MCF 10A (cell line): ENCODE measurements at regions not wholly inside any gene's neighbourhood (a gene's known extent, or its start where the extent isn't known, plus 50 kb on each side); places are given as distances from the start of the nearest gene placed in this dataset.

Experiments
- BruUV-seq: library from RNA; stranded (reverse); fragments of 400-500 nt; replicated peaks from 2 replicates; lab custom pipeline; 2021; lab: Mats Ljungman, UMichigan
- CTCF ChIA-PET: fragments of 300-600 bp; sonication (Branson Sonifier 250); formaldehyde crosslinking; extraction: SDS; loops from one replicate; lab custom pipeline; 2021; ENCODE audit warnings: antibody characterized with exemption, inconsistent platforms; lab: Yijun Ruan, JAX
- POLR2A ChIA-PET: fragments of 300-600, 350-650 bp; sonication (Branson Sonifier 250); formaldehyde crosslinking; extraction: SDS; loops from one replicate; lab custom pipeline; 2020; ENCODE audit warnings: antibody characterized with exemption, inconsistent platforms; lab: Yijun Ruan, JAX
- DNase-seq: peaks from one replicate; pipeline ENCODE4 v3.0.0-alpha.2; 2018; ENCODE audit not compliant: unreplicated experiment
- H3K27ac Mint-ChIP-seq: one replicate; pipeline ENCODE4 v1.8.0; 2022; ENCODE audit warnings: mild to moderate bottlenecking, low read depth, mixed read lengths; ENCODE audit not compliant: unreplicated experiment
- H3K27me3 Mint-ChIP-seq: one replicate; pipeline ENCODE4 v1.8.0; 2022; ENCODE audit warnings: mixed read lengths; ENCODE audit not compliant: insufficient read depth, unreplicated experiment
- H3K36me3 Mint-ChIP-seq: one replicate; pipeline ENCODE4 v1.8.0; 2022; ENCODE audit warnings: mild to moderate bottlenecking, moderate library complexity, mixed read lengths; ENCODE audit not compliant: insufficient read depth, unreplicated experiment
- H3K4me1 Mint-ChIP-seq: one replicate; pipeline ENCODE4 v1.8.0; 2022; ENCODE audit warnings: mixed read lengths; ENCODE audit not compliant: insufficient read depth, unreplicated experiment
- H3K4me3 Mint-ChIP-seq: one replicate; pipeline ENCODE4 v1.8.0; 2022; ENCODE audit warnings: mild to moderate bottlenecking, moderate library complexity, mixed read lengths; ENCODE audit not compliant: unreplicated experiment
- H3K9me3 Mint-ChIP-seq: one replicate; pipeline ENCODE4 v1.8.0; 2022; ENCODE audit warnings: mixed read lengths; ENCODE audit not compliant: unreplicated experiment
- intact Hi-C: fragments of 100-400 bp; cut with micrococcal nuclease; formaldehyde crosslinking; loops from 2 replicates; pipeline ENCODE4 v1.14.1; 2022
- TF ChIP-seq, protein P1 (sequence below): fragments of 200-600 bp; IDR thresholded peaks from one replicate; pipeline ENCODE4 v1.8.0; 2022; ENCODE audit warnings: antibody characterized with exemption, mild to moderate bottlenecking; ENCODE audit not compliant: unreplicated experiment

DNA sequence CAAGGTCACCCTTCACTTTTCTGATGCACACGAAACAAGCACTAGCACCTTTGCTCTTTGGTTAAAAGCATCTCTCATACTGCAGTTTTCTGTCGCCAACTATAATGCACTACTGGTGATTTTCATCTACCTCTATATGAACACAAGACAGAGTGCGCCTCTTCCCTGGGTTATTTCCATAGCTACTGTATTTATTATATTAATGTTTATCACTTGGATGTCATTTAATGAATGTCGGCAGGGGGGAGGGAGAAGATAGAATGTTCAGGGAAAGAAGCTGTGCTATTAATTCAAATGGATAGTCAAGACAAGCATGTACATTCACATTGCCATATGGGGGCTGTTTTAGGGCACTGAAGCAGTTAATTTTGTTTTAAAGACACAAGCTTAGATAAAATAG, 174.1 kb upstream of the SAMSN1 start:
- TF ChIP-seq, protein P1, sequence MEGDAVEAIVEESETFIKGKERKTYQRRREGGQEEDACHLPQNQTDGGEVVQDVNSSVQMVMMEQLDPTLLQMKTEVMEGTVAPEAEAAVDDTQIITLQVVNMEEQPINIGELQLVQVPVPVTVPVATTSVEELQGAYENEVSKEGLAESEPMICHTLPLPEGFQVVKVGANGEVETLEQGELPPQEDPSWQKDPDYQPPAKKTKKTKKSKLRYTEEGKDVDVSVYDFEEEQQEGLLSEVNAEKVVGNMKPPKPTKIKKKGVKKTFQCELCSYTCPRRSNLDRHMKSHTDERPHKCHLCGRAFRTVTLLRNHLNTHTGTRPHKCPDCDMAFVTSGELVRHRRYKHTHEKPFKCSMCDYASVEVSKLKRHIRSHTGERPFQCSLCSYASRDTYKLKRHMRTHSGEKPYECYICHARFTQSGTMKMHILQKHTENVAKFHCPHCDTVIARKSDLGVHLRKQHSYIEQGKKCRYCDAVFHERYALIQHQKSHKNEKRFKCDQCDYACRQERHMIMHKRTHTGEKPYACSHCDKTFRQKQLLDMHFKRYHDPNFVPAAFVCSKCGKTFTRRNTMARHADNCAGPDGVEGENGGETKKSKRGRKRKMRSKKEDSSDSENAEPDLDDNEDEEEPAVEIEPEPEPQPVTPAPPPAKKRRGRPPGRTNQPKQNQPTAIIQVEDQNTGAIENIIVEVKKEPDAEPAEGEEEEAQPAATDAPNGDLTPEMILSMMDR: no peak
- no peak overlapping the region for H3K27ac Mint-ChIP-seq
- no peak overlapping the region for H3K4me3 Mint-ChIP-seq
- CTCF ChIA-PET: interaction anchor here (0.6 kb wide), 1 partner anchor 19 kb away, joined by 3 read pairs; no protein-coding TSS in a partner anchor
- no peak for DNase-seq
- no TSS peak for BruUV-seq
- H3K9me3 Mint-ChIP-seq: peaks cover 10% of the 10 kb centered on the region
- no peaks in the 10 kb centered on the region for H3K4me1 Mint-ChIP-seq
- POLR2A ChIA-PET: no interaction called here
- intact Hi-C loops: no loop called here
- no peaks in the 10 kb centered on the region for H3K36me3 Mint-ChIP-seq
- H3K27me3 Mint-ChIP-seq: no peaks in the 10 kb centered on the region

- TF ChIP-seq, protein P1: no peak
- Mint-ChIP-seq H3K9me3 (peaks cover 10% of the 10 kb centered on the region), H3K4me1 (no peaks in the 10 kb centered on the region), H3K36me3 (no peaks in the 10 kb centered on the region), H3K4me3 (no peak overlapping the region), H3K27ac (no peak overlapping the region), H3K27me3 (no peaks in the 10 kb centered on the region)
- DNase-seq: no peak
- no TSS peak for BruUV-seq
- ChIA-PET POLR2A (interaction anchor here (0.6 kb wide), 1 partner anchor 185 kb away, joined by 3 read pairs; no protein-coding TSS in a partner anchor), CTCF (interaction anchor here (0.8 to 1.6 kb wide), 3 partner anchors 14 to 764 kb away, joined by 3 read pairs; no protein-coding TSS in a partner anchor)
- intact Hi-C loops: no loop called here
These were observed 172.8 kb upstream of the SAMSN1 start for GRCh38 chr21:14718951-14719350.

DNA sequence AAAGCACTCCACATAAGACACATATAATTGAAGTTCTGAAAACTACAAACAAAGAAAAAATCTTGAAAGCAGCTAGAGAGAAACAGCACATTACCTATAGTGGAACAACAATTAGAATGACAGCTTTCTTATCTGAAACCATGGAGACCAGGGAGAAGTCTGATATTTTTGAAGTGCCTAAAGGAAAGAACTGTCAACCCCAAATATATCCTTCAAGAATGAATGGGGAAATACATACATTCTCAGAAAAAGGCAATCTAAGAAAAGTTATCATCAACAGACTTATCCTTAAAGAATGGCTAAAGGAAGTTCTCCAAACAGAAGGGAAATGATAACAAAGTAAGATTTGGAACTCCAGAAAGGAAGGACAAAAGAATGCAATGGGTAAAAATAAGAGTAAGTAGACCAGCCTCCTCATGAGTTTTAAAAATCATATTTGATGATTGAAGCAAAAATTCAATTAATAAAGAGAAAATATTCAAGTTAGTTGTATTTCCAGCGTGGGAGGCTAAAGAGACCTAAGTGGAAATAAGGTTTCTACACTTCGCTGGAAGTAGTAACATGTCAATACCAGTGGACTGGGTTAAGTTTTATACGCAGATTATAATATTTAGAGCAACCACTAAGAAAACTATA, 170.8 kb upstream of the SAMSN1 start:
- CTCF ChIA-PET: no interaction called here
- H3K27ac Mint-ChIP-seq: no peak overlapping the region
- peaks cover 5% of the 10 kb centered on the region for H3K4me1 Mint-ChIP-seq
- POLR2A ChIA-PET: interaction anchor here (1.4 kb wide), 1 partner anchor 15 kb away, joined by 3 read pairs; no protein-coding TSS in a partner anchor
- DNase-seq: no peak
- no peak overlapping the region for H3K4me3 Mint-ChIP-seq
- peaks cover 10% of the 10 kb centered on the region for H3K9me3 Mint-ChIP-seq
- H3K27me3 Mint-ChIP-seq: no peaks in the 10 kb centered on the region
- BruUV-seq: no TSS peak
- TF ChIP-seq, protein P1: no peak
- intact Hi-C loops: no loop called here
- no peaks in the 10 kb centered on the region for H3K36me3 Mint-ChIP-seq

DNA sequence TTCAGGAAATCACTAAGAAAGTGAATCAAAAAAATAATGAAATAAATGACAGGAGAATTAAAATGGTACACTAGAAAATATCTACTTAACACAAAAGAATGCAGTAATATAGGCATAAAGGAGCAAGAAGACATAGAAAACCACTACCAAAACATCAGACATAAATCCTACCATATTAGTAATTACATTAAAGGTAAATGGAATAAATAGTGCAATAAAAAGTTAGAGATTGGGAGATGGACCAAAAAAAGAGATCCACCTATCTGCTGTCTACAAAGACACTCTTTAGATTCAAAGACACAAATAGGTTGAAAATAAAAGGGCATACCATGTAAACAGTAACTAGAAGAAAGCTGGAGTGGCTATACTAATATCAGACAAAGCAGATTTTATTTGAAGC, 167.0 kb upstream of the SAMSN1 start:
- no TSS peak for BruUV-seq
- Mint-ChIP-seq H3K27ac (no peak overlapping the region), H3K27me3 (no peaks in the 10 kb centered on the region), H3K36me3 (no peaks in the 10 kb centered on the region), H3K9me3 (peaks cover 5% of the 10 kb centered on the region), H3K4me1 (peaks cover 11% of the 10 kb centered on the region), H3K4me3 (no peak overlapping the region)
- no peak for DNase-seq
- CTCF ChIA-PET: no interaction called here
- intact Hi-C loops: no loop called here
- POLR2A ChIA-PET: no interaction called here
- TF ChIP-seq, protein P1: no peak
